PFSK-1 (cell line): ENCODE measurements at regions not wholly inside any gene's neighbourhood (a gene's known extent, or its start where the extent isn't known, plus 50 kb on each side); places are given as distances from the start of the nearest gene placed in this dataset.

Experiments used
- FOXP2 ChIP-seq: optimal IDR thresholded peaks from 2 replicates; pipeline ENCODE3; 2011; ENCODE audit warnings: borderline replicate concordance, control low read depth, inconsistent platforms; ENCODE audit not compliant: insufficient read depth; ENCODE audit errors: extremely low read length, extremely low read depth
- POLR2AphosphoS5 ChIP-seq: IDR thresholded peaks from 2 replicates; pipeline ENCODE4 v1.6.1; 2012; ENCODE audit warnings: low read depth, mild to moderate bottlenecking, control low read depth, low read length, moderate library complexity
- SIN3A ChIP-seq: IDR thresholded peaks from 2 replicates; pipeline ENCODE4 v1.6.1; 2012; ENCODE audit warnings: mild to moderate bottlenecking, low read length, moderate library complexity, borderline replicate concordance; ENCODE audit not compliant: insufficient read depth
- TAF1 ChIP-seq: IDR thresholded peaks from 2 replicates; pipeline ENCODE4 v1.6.1; 2012; ENCODE audit warnings: low read length, control low read depth, borderline replicate concordance; ENCODE audit not compliant: insufficient read depth
- TF ChIP-seq, protein P1 (sequence below), 2 experiments: IDR thresholded peaks; 2 replicates each; pipeline versions ENCODE4 v1.6.1 to v1.8.0; 2011 to 2012; ENCODE audit warnings: low read depth in 2 of 2, low read length in 2 of 2, control low read depth in 1 of 2, inconsistent platforms in 1 of 2, mild to moderate bottlenecking in 1 of 2, moderate library complexity in 1 of 2; ENCODE audit not compliant: insufficient read depth in 1 of 2

DNA sequence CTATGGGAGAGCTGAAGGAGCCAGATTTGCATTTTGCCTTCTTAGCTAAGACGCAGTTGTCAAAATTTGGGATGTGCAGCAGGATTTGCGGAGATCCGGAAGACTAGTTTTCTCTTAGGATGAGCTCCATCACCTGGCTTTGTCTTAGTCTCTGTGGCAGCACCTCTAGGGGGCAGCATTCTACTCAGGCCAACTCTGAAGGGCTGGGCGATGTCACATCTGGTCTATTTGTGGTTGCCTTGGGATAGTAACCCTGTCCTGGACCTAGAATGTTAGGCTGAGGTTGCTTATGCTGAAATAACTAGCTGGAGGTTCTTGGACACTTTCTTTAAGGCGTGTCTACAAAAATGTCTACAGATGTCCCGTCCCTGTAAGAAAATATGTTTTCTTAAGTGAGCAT, 116.2 kb downstream of the FAT3 start:
- TF ChIP-seq TAF1 (no peak), SIN3A (no peak), POLR2AphosphoS5 (no peak), FOXP2 (no peak)
- TF ChIP-seq, protein P1, sequence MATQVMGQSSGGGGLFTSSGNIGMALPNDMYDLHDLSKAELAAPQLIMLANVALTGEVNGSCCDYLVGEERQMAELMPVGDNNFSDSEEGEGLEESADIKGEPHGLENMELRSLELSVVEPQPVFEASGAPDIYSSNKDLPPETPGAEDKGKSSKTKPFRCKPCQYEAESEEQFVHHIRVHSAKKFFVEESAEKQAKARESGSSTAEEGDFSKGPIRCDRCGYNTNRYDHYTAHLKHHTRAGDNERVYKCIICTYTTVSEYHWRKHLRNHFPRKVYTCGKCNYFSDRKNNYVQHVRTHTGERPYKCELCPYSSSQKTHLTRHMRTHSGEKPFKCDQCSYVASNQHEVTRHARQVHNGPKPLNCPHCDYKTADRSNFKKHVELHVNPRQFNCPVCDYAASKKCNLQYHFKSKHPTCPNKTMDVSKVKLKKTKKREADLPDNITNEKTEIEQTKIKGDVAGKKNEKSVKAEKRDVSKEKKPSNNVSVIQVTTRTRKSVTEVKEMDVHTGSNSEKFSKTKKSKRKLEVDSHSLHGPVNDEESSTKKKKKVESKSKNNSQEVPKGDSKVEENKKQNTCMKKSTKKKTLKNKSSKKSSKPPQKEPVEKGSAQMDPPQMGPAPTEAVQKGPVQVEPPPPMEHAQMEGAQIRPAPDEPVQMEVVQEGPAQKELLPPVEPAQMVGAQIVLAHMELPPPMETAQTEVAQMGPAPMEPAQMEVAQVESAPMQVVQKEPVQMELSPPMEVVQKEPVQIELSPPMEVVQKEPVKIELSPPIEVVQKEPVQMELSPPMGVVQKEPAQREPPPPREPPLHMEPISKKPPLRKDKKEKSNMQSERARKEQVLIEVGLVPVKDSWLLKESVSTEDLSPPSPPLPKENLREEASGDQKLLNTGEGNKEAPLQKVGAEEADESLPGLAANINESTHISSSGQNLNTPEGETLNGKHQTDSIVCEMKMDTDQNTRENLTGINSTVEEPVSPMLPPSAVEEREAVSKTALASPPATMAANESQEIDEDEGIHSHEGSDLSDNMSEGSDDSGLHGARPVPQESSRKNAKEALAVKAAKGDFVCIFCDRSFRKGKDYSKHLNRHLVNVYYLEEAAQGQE (IDR thresholded peaks at IDR 0.05; ENCODE audit: insufficient read depth in 1 of 2, low read depth in 2 of 2, low read length in 2 of 2), result no peak

DNA sequence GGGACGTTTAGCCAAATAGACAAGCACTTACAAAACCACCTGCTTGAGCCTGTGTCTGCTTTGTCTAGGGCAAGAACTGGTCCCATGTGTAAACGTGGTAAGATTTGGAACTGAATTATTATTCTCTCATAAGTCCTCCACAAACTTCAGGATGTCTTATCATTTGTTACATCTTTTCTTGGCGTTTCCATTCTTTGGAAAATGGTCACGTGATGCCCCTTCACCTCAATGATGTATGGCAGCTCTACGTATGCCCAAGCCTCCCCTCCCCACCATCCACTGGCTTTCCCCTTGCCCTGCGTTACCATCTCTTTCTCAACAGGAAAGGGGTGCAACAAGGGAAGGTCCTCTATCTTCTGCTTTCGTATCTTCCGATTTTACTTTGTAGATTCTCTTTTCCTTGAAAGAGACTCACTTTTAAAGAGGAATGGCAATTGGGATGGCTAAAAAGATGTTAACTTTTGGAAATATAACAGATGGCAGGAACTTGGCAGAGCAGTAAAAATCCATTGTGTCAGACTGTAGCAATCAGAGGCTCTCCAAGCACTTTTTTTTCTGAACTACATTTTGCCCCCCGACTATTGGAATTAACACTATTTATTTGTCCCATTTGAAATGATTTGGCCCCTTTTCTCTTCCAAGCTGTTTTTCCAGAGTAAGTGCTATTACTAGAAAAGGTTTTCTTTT, 117.6 kb downstream of the FAT3 start:
- TF ChIP-seq SIN3A, result no peak
- TF ChIP-seq, protein P1 (IDR thresholded peaks at IDR 0.05; ENCODE audit: insufficient read depth in 1 of 2, low read depth in 2 of 2, low read length in 2 of 2), result no peak
- TF ChIP-seq FOXP2, result no peak
- TF ChIP-seq POLR2AphosphoS5, result no peak
- no peak for TF ChIP-seq TAF1

DNA sequence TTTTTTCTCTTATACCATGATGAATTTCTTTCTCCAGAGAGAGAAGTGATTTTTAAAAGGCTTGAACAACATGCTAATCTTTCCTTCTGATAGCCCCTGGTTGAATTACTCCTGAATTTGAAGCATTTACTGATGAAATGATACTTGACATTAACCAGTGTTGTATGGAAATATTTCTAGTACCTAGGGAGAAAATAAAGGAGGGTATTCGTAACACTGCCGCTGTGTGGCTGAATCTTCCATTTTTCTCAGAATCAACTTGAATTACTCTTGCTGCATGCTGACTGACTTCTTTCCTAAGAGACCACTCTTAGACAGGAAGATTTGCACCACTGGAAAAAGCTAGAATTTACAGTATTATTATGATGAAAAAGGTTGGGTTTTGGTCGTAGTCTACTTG, 118.3 kb downstream of the FAT3 start:
- TF ChIP-seq SIN3A, result no peak
- no peak for TF ChIP-seq POLR2AphosphoS5
- TF ChIP-seq TAF1, result no peak

DNA sequence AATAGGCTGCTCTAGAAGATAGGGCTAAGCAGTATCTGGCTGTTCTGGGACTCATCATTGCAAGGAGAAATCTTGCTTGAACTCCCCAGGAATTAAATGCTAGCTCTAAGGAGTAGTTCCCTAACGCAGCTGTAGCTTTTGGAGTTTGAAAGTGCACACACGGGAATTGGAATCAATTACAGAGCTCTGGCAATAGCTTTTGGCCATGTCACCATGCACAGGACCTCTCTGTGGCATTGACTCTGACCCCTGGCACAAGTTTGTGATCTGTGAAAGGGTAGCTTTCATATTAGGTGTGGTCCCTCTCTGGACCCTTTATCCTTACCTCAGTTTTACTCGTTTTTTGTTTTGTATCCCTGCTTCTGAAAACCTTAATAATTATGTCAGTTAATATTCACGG, 121.6 kb downstream of the FAT3 start:
- TF ChIP-seq FOXP2, result no peak
- TF ChIP-seq, protein P1 (IDR thresholded peaks at IDR 0.05; ENCODE audit: insufficient read depth in 1 of 2, low read depth in 2 of 2, low read length in 2 of 2), result no peak
- no peak for TF ChIP-seq TAF1
- TF ChIP-seq SIN3A, result no peak
- TF ChIP-seq POLR2AphosphoS5, result no peak

DNA sequence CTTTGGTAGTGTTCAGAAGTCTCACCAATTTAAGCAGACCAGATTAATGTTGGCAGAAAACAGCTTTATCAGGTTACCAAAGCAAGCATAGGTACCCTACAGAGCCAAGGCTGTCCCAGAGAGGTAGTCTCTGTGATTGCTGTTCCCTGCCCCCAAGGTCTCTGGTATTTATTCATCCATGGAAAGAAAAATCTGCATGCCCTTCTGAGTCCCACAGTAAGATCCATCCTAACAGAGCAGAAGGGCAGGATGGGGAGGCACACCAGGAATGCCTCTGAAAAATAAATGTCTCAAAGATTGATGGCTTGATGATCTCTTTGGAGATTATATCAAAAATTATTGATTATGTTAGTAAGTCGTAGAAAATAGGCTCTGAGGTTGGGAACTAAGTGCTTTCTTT, 122.8 kb downstream of the FAT3 start:
- TF ChIP-seq, protein P1 (IDR thresholded peaks at IDR 0.05; ENCODE audit: insufficient read depth in 1 of 2, low read depth in 2 of 2, low read length in 2 of 2), result no peak
- TF ChIP-seq SIN3A (no peak), TAF1 (no peak), POLR2AphosphoS5 (no peak), FOXP2 (no peak)
